Mesendoderm (in vitro differentiated cells): ENCODE measurements at regions not wholly inside any gene's neighbourhood (a gene's known extent, or its start where the extent isn't known, plus 50 kb on each side); places are given as distances from the start of the nearest gene placed in this dataset.
A peak's percentile ranks its signal among the peaks of the same experiment; 100 is the strongest.

Experiments
- DNase-seq: peaks from one replicate; pipeline ENCODE4 v3.0.0; 2013
- H2AK5ac ChIP-seq: 2 replicates; pipeline ENCODE4 v1.6.1; 2013; ENCODE audit warnings: low read length, inconsistent platforms
- H2BK120ac ChIP-seq: 2 replicates; pipeline ENCODE4 v1.6.1; 2013; ENCODE audit warnings: low read depth, mild to moderate bottlenecking, low read length, moderate library complexity, mixed read lengths
- H2BK15ac ChIP-seq: replicated peaks from 2 replicates; pipeline ENCODE4 v1.6.1; 2013; ENCODE audit warnings: low read depth, mild to moderate bottlenecking, moderate library complexity
- H2BK5ac ChIP-seq: 2 replicates; pipeline ENCODE4 v1.6.1; 2013; ENCODE audit warnings: low read length, inconsistent platforms
- H3K18ac ChIP-seq: 2 replicates; pipeline ENCODE4 v1.6.1; 2013; ENCODE audit warnings: mild to moderate bottlenecking, low read length, mixed read lengths
- H3K23ac ChIP-seq: one replicate; pipeline ENCODE4 v1.6.1; 2013; ENCODE audit warnings: low read length
- H3K27ac ChIP-seq: 2 replicates; pipeline ENCODE4 v1.5.1; 2013; ENCODE audit warnings: low read depth, mild to moderate bottlenecking, inconsistent platforms, low read length, moderate library complexity
- H3K27me3 ChIP-seq: 2 replicates; pipeline ENCODE4 v1.6.1; 2013; ENCODE audit warnings: low read length, control low read depth, mild to moderate bottlenecking, inconsistent platforms; ENCODE audit not compliant: insufficient read depth, poor library complexity
- H3K36me3 ChIP-seq: 2 replicates; pipeline ENCODE4 v1.6.1; 2013; ENCODE audit warnings: low read length, inconsistent platforms; ENCODE audit not compliant: control insufficient read depth, insufficient read depth
- H3K4ac ChIP-seq: one replicate; pipeline ENCODE4 v1.6.1; 2013; ENCODE audit warnings: low read depth, mild to moderate bottlenecking, low read length, moderate library complexity
- H3K4me1 ChIP-seq: 2 replicates; pipeline ENCODE4 v1.6.1; 2013; ENCODE audit warnings: low read depth, low read length, inconsistent platforms; ENCODE audit not compliant: control insufficient read depth
- H3K4me2 ChIP-seq: 2 replicates; pipeline ENCODE4 v1.6.1; 2013; ENCODE audit warnings: low read length
- H3K4me3 ChIP-seq: 2 replicates; pipeline ENCODE4 v1.5.1; 2013; ENCODE audit warnings: mild to moderate bottlenecking, low read length
- H3K56ac ChIP-seq: one replicate; pipeline ENCODE4 v1.6.1; 2013; ENCODE audit warnings: low read length
- H3K79me1 ChIP-seq: 2 replicates; pipeline ENCODE4 v1.6.1; 2013; ENCODE audit warnings: low read length, inconsistent platforms
- H3K79me2 ChIP-seq: 2 replicates; pipeline ENCODE4 v1.6.1; 2013; ENCODE audit warnings: mild to moderate bottlenecking, low read length; ENCODE audit not compliant: control insufficient read depth, insufficient read depth
- H3K9ac ChIP-seq: 2 replicates; pipeline ENCODE4 v1.6.1; 2013; ENCODE audit warnings: low read length, inconsistent platforms
- H4K5ac ChIP-seq: one replicate; pipeline ENCODE4 v1.6.1; 2013; ENCODE audit warnings: low read length
- H4K8ac ChIP-seq: one replicate; pipeline ENCODE4 v1.6.1; 2013; ENCODE audit warnings: low read depth, mild to moderate bottlenecking, control low read depth, low read length, moderate library complexity
- WGBS: extraction: QIAGEN DNeasy Blood & Tissue Kit; methylation state at CpG from one replicate; pipeline ENCODE4 v1.1.7; 2013; ENCODE audit warnings: low lambda C conversion rate, missing lambda C conversion rate; ENCODE audit not compliant: insufficient coverage; ENCODE audit errors: extremely low coverage; 5-methylcytosine and 5-hydroxymethylcytosine counted together

DNA sequence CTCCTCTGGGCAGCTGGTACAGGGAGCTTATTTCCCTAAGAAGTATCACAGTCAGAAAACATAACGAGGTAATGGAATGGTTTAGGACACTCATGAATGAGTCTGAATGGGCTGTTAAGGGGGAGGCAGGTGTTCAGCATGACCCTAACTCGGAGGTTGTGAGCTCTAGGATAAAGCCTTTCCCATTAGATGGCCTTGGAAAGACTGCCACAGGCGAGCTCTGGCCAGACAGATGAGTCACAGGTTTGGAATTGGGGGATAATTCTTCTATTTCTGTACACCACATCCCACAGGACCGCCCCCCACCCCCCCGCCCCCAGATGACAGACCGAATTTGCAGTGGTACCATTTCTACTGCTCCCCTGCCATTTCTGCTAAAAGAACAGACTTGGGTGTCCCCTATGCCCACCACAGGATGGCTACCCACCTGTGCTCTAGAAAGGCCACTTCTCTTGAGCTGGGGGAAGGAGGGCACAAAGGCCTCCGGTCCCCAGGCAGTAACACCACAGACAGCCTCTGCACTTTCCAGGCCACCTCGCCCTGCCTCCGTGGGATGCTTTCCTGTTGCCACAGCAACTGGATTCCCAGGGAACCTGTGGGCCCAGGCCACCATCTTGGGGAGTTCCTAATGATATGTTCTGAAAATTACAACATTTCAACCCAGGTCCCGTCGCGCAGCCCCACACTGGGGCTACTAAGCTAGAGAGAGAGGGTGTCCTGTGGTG, 76.7 kb downstream of the TRIM29 start:
- Histone ChIP-seq H3K4ac (no peak overlapping the region), H3K4me1 (peaks cover 11% of the 10 kb centered on the region), H3K79me1 (no peaks in the 10 kb centered on the region), H2AK5ac (no peak overlapping the region), H3K18ac (no peak overlapping the region), H3K4me2 (no peak overlapping the region), H3K56ac (no peak overlapping the region), H3K9ac (no peak overlapping the region), H3K23ac (peak overlapping the region; percentile 19), H3K27ac (no peak overlapping the region), H3K36me3 (no peaks in the 10 kb centered on the region), H2BK120ac (no peak overlapping the region), H3K79me2 (no peaks in the 10 kb centered on the region), H3K4me3 (no peak overlapping the region), H2BK5ac (no peak overlapping the region), H3K27me3 (no peaks in the 10 kb centered on the region), H2BK15ac (no peak overlapping the region), H4K8ac (no peak overlapping the region), H4K5ac (no peak overlapping the region)
- no peak for DNase-seq
- WGBS, result no CpG with 5 or more reads among the region's 12 CpGs

- Histone ChIP-seq H2AK5ac (no peak overlapping the region), H3K27me3 (no peaks in the 10 kb centered on the region), H3K4ac (no peak overlapping the region), H3K23ac (no peak overlapping the region), H3K9ac (no peak overlapping the region), H3K56ac (no peak overlapping the region), H3K4me2 (no peak overlapping the region), H3K27ac (no peak overlapping the region), H3K79me2 (no peaks in the 10 kb centered on the region), H3K4me1 (peaks cover 11% of the 10 kb centered on the region), H3K18ac (no peak overlapping the region), H4K5ac (no peak overlapping the region), H3K4me3 (no peak overlapping the region), H3K79me1 (no peaks in the 10 kb centered on the region), H2BK15ac (no peak overlapping the region), H3K36me3 (no peaks in the 10 kb centered on the region), H4K8ac (no peak overlapping the region), H2BK5ac (no peak overlapping the region), H2BK120ac (no peak overlapping the region)
- DNase-seq, result no peak
- WGBS, result no CpG with 5 or more reads among the region's 7 CpGs
Measured at GRCh38 chr11:120060512-120060911, 77.4 kb downstream of the TRIM29 start.

DNA sequence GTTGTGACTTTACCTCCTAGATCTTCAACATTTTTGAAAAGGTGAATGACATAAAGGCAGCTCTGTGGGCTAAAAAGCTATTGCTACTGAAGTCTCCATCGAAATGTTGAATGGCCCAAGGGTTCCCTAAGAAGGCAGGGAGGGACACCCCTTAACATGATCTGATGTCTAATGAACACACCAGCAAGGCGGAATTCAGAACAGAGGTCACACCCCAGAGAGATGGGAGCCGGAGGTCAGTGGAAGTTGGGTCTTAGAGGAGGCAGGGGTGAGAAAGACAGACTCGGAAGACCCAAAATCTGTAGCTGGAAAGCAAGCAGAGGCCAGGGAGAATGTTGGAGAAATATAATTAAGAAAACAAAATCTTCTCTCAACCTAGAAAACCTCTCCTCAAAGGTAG, 79.0 kb downstream of the TRIM29 start:
- Histone ChIP-seq H3K4ac (no peak overlapping the region), H3K23ac (no peak overlapping the region), H3K56ac (no peak overlapping the region), H3K27ac (no peak overlapping the region), H3K27me3 (no peaks in the 10 kb centered on the region), H3K4me1 (peaks cover 11% of the 10 kb centered on the region), H3K36me3 (no peaks in the 10 kb centered on the region), H3K4me2 (no peak overlapping the region), H2AK5ac (no peak overlapping the region), H3K18ac (no peak overlapping the region), H4K8ac (no peak overlapping the region), H3K79me2 (no peaks in the 10 kb centered on the region), H2BK5ac (no peak overlapping the region), H3K79me1 (no peaks in the 10 kb centered on the region), H2BK15ac (no peak overlapping the region), H4K5ac (no peak overlapping the region), H2BK120ac (no peak overlapping the region), H3K4me3 (no peak overlapping the region), H3K9ac (no peak overlapping the region)
- whole genome bisulfite sequencing, result no CpG with 5 or more reads among the region's 4 CpGs
- DNase-seq, result no peak

DNA sequence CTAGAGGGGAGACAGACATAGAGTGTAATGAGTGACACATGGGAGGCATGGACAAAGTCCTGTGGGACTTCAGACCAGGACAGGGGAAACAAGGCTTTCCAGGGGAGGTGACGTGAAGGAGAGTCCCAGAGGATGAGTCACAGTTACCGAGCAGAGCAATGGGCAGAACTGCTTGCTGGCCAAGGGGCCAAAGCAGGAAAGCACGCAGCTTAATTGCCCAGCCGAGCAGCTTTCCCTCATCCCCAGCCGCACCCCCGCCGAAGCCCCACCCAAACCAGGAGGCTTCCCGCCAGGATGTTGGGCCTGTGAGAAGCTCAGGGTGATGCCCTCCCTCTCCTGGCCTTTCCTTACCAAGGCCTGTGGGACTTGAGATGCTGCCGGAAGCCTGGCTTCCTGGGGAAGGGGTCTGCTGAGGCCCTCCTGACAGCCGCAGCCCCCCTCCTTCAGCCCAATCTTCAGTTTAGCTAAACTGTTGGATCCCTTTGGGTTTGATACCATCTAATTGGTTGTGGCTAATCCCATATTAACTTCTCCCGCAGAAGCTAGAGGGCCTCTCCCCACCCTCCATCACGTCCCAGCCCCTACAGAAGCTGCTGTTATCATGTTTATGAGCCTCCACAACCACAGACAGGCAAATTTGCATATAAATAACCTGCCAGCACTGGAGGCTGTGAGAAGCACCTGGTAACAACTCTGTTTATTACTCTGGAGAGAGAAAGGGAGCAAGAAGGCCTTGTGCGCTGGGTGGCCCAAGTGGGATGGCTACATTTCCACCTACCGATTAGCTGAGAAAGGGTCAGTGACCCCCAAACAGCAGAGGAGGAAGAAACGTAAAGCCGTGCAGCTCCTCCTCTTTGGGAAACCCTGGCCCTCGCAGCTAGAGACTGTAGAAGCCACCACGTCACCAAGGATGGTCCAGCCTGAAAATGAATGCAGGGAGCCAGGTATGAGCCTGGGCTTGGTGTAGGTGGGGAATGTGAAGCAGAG, 80.0 kb downstream of the TRIM29 start:
- no peaks in the 10 kb centered on the region for H3K27me3 ChIP-seq
- peaks cover 11% of the 10 kb centered on the region for H3K4me1 ChIP-seq
- WGBS, result no CpG with 5 or more reads among the region's 18 CpGs
- H3K4me2 ChIP-seq, result no peak overlapping the region
- H4K5ac ChIP-seq, result no peak overlapping the region
- peak overlapping the region; percentile 24 for H2BK5ac ChIP-seq
- DNase-seq, result peak; percentile 70
- H2BK15ac ChIP-seq, result no peak overlapping the region
- no peak overlapping the region for H3K4ac ChIP-seq
- peak overlapping the region; percentile 20 for H3K18ac ChIP-seq
- no peaks in the 10 kb centered on the region for H3K36me3 ChIP-seq
- H4K8ac ChIP-seq, result no peak overlapping the region
- no peak overlapping the region for H2BK120ac ChIP-seq
- no peaks in the 10 kb centered on the region for H3K79me1 ChIP-seq
- peak overlapping the region; percentile 20 for H3K56ac ChIP-seq
- H3K27ac ChIP-seq, result no peak overlapping the region
- H3K23ac ChIP-seq, result no peak overlapping the region
- H3K79me2 ChIP-seq, result no peaks in the 10 kb centered on the region
- H3K4me3 ChIP-seq, result no peak overlapping the region
- H2AK5ac ChIP-seq, result no peak overlapping the region
- H3K9ac ChIP-seq, result no peak overlapping the region

DNA sequence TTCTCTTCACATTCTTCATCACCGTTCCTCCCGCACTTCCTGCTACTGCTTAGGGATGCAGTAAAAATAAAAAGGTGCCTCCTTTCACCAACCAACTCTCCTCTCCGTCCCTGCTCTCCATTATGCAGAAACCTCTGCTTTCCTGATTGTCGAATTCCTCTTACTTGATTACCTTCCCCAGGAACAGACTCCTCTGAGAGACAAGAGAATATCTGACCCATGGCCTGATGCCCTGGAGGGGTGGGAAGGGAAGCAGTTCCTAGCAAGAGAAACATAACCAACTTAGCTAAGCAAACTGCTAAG, 80.9 kb downstream of the TRIM29 start:
- Histone ChIP-seq H3K23ac (no peak overlapping the region), H2AK5ac (no peak overlapping the region), H2BK15ac (no peak overlapping the region), H2BK120ac (no peak overlapping the region), H4K5ac (no peak overlapping the region), H3K56ac (peak overlapping the region; percentile 17), H3K79me1 (no peaks in the 10 kb centered on the region), H3K4ac (no peak overlapping the region), H4K8ac (no peak overlapping the region), H3K27me3 (no peaks in the 10 kb centered on the region), H3K4me2 (no peak overlapping the region), H2BK5ac (no peak overlapping the region), H3K27ac (no peak overlapping the region), H3K36me3 (no peaks in the 10 kb centered on the region), H3K9ac (no peak overlapping the region), H3K4me1 (peaks cover 11% of the 10 kb centered on the region), H3K18ac (no peak overlapping the region), H3K4me3 (no peak overlapping the region), H3K79me2 (no peaks in the 10 kb centered on the region)
- WGBS, result no CpG with 5 or more reads among the region's 4 CpGs
- peak; percentile 52 for DNase-seq
